BLaER1 (cell line): ENCODE measurements at regions not wholly inside any gene's neighbourhood (a gene's known extent, or its start where the extent isn't known, plus 50 kb on each side); places are given as distances from the start of the nearest gene placed in this dataset.

Experiments used
- H3K27ac ChIP-seq: shearing (Covaris generic); formaldehyde crosslinking; 2 replicates; pipeline ENCODE4 v1.8.1; 2022
- H3K27me3 ChIP-seq: shearing (Covaris generic); formaldehyde crosslinking; 2 replicates; pipeline ENCODE4 v1.8.1; 2022
- H3K36me3 ChIP-seq: shearing (Covaris generic); formaldehyde crosslinking; 2 replicates; pipeline ENCODE4 v1.8.1; 2022
- H3K4me1 ChIP-seq: shearing (Covaris generic); formaldehyde crosslinking; 2 replicates; pipeline ENCODE4 v1.8.1; 2022
- H3K4me2 ChIP-seq: shearing (Covaris generic); formaldehyde crosslinking; 2 replicates; pipeline ENCODE4 v1.8.1; 2022
- H3K4me3 ChIP-seq: shearing (Covaris generic); formaldehyde crosslinking; 2 replicates; pipeline ENCODE4 v1.8.1; 2022
- H3K9ac ChIP-seq: shearing (Covaris generic); formaldehyde crosslinking; 2 replicates; pipeline ENCODE4 v1.8.1; 2022
- H3K9me3 ChIP-seq: shearing (Covaris generic); formaldehyde crosslinking; 2 replicates; pipeline ENCODE4 v1.8.1; 2022
- H4K20me1 ChIP-seq: shearing (Covaris generic); formaldehyde crosslinking; 2 replicates; pipeline ENCODE4 v1.8.1; 2022
- Cebpa-rat ChIP-seq: shearing (Covaris generic); IDR thresholded peaks from 2 replicates; pipeline ENCODE4 v1.8.1; 2022

GRCh38 chr15:68518785-68519430 lies 59.9 kb upstream of the CORO2B start:
- 0 out of 2 replicates have a peak overlapping the region, but pooled peaks have one; percentile 16 for H3K4me3 ChIP-seq
- H3K9me3 ChIP-seq: no peaks in the 10 kb centered on the region
- peak overlapping the region; percentile 73 for H3K27ac ChIP-seq
- peaks cover 31% of the 10 kb centered on the region for H3K4me1 ChIP-seq
- TF ChIP-seq Cebpa-rat: no peak
- no peaks in the 10 kb centered on the region for H3K36me3 ChIP-seq
- peak overlapping the region; percentile 86 for H3K4me2 ChIP-seq
- no peaks in the 10 kb centered on the region for H4K20me1 ChIP-seq
- no peaks in the 10 kb centered on the region for H3K27me3 ChIP-seq
- peak overlapping the region; percentile 39 for H3K9ac ChIP-seq

- Histone ChIP-seq H3K9ac (no peak overlapping the region), H3K4me3 (no peak overlapping the region), H4K20me1 (no peaks in the 10 kb centered on the region), H3K27me3 (no peaks in the 10 kb centered on the region), H3K4me2 (no peak overlapping the region), H3K4me1 (peaks cover 17% of the 10 kb centered on the region), H3K36me3 (no peaks in the 10 kb centered on the region), H3K27ac (no peak overlapping the region), H3K9me3 (no peaks in the 10 kb centered on the region)
- no peak for TF ChIP-seq Cebpa-rat
Observed at GRCh38 chr15:68524753-68525584, 53.8 kb upstream of the CORO2B start.

DNA sequence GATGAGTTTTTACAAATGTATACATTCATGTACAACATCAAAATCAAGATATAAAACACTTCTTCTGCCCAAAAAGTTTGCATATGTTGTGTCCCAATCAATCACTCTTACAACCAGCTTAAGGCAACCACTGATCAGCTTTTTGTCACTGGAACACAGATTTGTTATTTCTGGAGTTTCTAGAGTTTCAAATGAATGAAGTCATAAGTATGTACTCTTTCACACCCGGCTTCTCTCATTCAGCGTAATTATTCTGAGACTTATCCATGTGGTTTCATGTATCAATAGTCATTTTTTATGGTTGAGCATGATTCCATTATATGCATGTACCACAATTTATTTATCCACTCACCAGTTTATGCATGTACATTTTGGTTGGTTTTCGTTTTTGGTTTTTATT lies 53.0 kb upstream of the CORO2B start:
- Histone ChIP-seq H3K9ac (no peak overlapping the region), H3K4me2 (no peak overlapping the region), H3K27ac (no peak overlapping the region), H3K9me3 (no peaks in the 10 kb centered on the region), H4K20me1 (no peaks in the 10 kb centered on the region), H3K36me3 (no peaks in the 10 kb centered on the region), H3K4me3 (no peak overlapping the region), H3K4me1 (peaks cover 17% of the 10 kb centered on the region), H3K27me3 (no peaks in the 10 kb centered on the region)
- TF ChIP-seq Cebpa-rat: no peak

DNA sequence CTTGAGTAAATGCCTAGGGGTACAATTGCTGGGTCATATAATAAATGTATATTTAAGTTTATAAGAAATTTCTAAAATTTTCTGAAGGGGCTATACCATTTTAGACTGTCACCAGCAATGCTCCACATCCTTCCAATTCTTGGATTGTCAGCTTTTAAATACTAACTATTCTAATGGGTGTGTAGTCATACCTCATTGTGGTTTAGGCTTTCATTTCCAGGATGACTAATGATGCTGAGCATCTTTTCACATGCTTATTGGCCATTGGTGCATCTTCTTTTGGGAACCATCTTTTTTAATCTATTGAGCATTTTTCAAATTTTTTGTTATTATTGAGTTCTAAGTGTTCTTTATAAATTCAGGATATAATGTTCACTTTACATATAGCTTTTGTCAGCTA lies 52.5 kb upstream of the CORO2B start:
- Histone ChIP-seq H3K27me3 (no peaks in the 10 kb centered on the region), H3K9me3 (no peaks in the 10 kb centered on the region), H4K20me1 (no peaks in the 10 kb centered on the region), H3K36me3 (no peaks in the 10 kb centered on the region), H3K9ac (no peak overlapping the region), H3K4me2 (no peak overlapping the region), H3K4me1 (peaks cover 17% of the 10 kb centered on the region), H3K27ac (no peak overlapping the region), H3K4me3 (no peak overlapping the region)
- TF ChIP-seq Cebpa-rat: no peak

- no peak overlapping the region for H3K9ac ChIP-seq
- no peak overlapping the region for H3K27ac ChIP-seq
- TF ChIP-seq Cebpa-rat: no peak
- no peaks in the 10 kb centered on the region for H3K9me3 ChIP-seq
- H4K20me1 ChIP-seq: no peaks in the 10 kb centered on the region
- H3K36me3 ChIP-seq: no peaks in the 10 kb centered on the region
- no peak overlapping the region for H3K4me3 ChIP-seq
- H3K4me2 ChIP-seq: no peak overlapping the region
- no peaks in the 10 kb centered on the region for H3K27me3 ChIP-seq
- H3K4me1 ChIP-seq: peaks cover 17% of the 10 kb centered on the region
Observed at GRCh38 chr15:68526784-68527183, 52.0 kb upstream of the CORO2B start.

GRCh38 chr15:68528626-68529290 lies 50.0 kb upstream of the CORO2B start:
- Histone ChIP-seq H3K4me1 (peaks cover 25% of the 10 kb centered on the region), H3K9ac (no peak overlapping the region; the same call in 1 of the 2 replicates), H3K9me3 (no peaks in the 10 kb centered on the region; the same call in 1 of the 2 replicates), H3K36me3 (no peaks in the 10 kb centered on the region), H3K27me3 (no peaks in the 10 kb centered on the region), H3K4me2 (peak overlapping the region; percentile 67), H3K4me3 (no peak overlapping the region), H4K20me1 (no peaks in the 10 kb centered on the region), H3K27ac (no peak overlapping the region)
- no peak for TF ChIP-seq Cebpa-rat
